ENCODE measurements at regions not wholly inside any gene's neighbourhood (a gene's known extent, or its start where the extent isn't known, plus 50 kb on each side); places are given as distances from the start of the nearest gene placed in this dataset.

- no peak for DNase-seq
Observed at GRCh38 chr10:8507156-8507555, 452.7 kb downstream of the GATA3 start.

GRCh38 chr10:8508882-8509281, 454.4 kb downstream of the GATA3 start:
- DNase-seq = no peak

- no peak for DNase-seq
Observed at GRCh38 chr10:8510471-8510870, 456.0 kb downstream of the GATA3 start.

- no peak for DNase-seq
Observed at GRCh38 chr10:8511026-8511425, 456.5 kb downstream of the GATA3 start.

- DNase-seq = no peak
Observed at GRCh38 chr10:8513155-8514147, 459.0 kb downstream of the GATA3 start.

GRCh38 chr10:8520382-8520781, 465.9 kb downstream of the GATA3 start:
- DNase-seq = no peak

- no peak for DNase-seq
Observed at GRCh38 chr10:8527773-8528172, 473.3 kb downstream of the GATA3 start.

GRCh38 chr10:8531116-8531515, 476.6 kb downstream of the GATA3 start:
- no peak for DNase-seq

- DNase-seq = no peak
Observed at GRCh38 chr10:8532647-8533046, 478.2 kb downstream of the GATA3 start.

GRCh38 chr10:8533462-8533861, 479.0 kb downstream of the GATA3 start:
- no peak for DNase-seq

GRCh38 chr10:8534096-8534495, 479.6 kb downstream of the GATA3 start:
- DNase-seq = no peak

- DNase-seq = no peak
Observed at GRCh38 chr10:8534891-8535290, 480.4 kb downstream of the GATA3 start.

GRCh38 chr10:8539056-8539455, 484.6 kb downstream of the GATA3 start:
- no peak for DNase-seq

GRCh38 chr10:8543361-8544056, 489.0 kb downstream of the GATA3 start:
- DNase-seq = no peak

- DNase-seq = no peak
Observed at GRCh38 chr10:8544057-8544380, 489.5 kb downstream of the GATA3 start.

- no peak for DNase-seq
Observed at GRCh38 chr10:8544500-8544899, 490.0 kb downstream of the GATA3 start.

- no peak for DNase-seq
Observed at GRCh38 chr10:8554574-8554973, 500.1 kb downstream of the GATA3 start.

GRCh38 chr10:8556321-8556720, 501.8 kb downstream of the GATA3 start:
- DNase-seq = no peak

GRCh38 chr10:8563478-8563877, 509.0 kb downstream of the GATA3 start:
- no peak for DNase-seq

GRCh38 chr10:8566737-8567136, 512.2 kb downstream of the GATA3 start:
- DNase-seq = no peak

- DNase-seq = no peak
Observed at GRCh38 chr10:8568401-8568800, 513.9 kb downstream of the GATA3 start.

GRCh38 chr10:8575620-8576019, 521.1 kb downstream of the GATA3 start:
- no peak for DNase-seq

GRCh38 chr10:8576281-8576680, 521.8 kb downstream of the GATA3 start:
- DNase-seq = no peak

- DNase-seq = no peak
Observed at GRCh38 chr10:8576911-8577310, 522.4 kb downstream of the GATA3 start.

All from SIG-M5 (cell line).